ENCODE measurements at regions not wholly inside any gene's neighbourhood (a gene's known extent, or its start where the extent isn't known, plus 50 kb on each side); places are given as distances from the start of the nearest gene placed in this dataset.
"Not testable (repeated sequence)": the region's sequence is repeated elsewhere in the genome, so short reads cannot be mapped to it uniquely, and the experiment has no call there.

DNA sequence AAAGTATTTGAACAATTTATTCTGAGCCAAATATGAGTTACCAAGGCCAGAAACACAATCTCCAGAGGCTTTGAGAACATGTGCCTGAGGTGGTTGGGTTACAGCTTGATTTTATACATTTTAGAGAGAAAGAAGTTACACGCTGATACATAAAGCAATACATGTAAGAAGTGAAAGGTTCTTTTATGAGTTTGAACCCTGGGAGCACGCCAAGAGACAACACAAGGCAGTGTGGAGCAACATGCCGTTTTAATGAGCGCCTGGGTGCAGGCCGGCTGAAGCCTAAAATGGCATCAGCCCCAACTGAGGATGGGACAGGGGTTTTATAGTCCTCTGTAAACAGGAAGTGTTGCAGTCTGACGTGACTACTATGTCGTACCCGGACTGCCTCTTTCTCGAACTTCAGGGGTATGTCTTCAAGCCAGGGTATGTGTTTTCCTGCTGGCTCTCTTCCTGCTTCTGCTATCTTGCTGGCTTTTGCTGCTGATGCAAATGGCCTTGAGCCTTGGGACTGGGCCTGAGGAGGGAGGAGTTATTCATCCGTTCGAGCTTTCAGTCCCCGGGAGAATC, 193.7 kb downstream of the CYLC2 start:
- no peak for ATAC-seq (replicated peaks in 6 of 8)
- H3K4me3 ChIP-seq, result no peak overlapping the region
- 0 to 93% (median 86%) methylated on average over 2 to 9 of the region's 12 CpGs; no CpG with 5 or more reads in 1 of the 10 experiments for WGBS, 10 experiments

DNA sequence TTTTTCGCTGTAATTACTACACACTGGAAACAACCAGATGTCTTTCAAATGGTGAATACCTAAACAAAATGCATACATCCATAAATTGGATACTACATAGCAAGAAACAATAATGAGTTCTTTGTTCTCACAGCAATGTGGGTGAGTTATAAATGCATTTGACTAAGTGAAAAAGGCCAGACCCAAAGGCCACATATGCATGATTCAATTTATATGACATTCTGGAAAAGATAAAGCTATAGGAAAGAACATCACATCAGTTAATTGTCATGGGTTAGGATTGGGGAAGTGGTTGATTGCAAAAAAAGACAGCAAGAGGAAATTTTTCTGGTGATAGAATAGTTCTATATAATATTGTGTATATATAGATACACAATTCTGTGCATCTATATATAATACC, 198.9 kb downstream of the CYLC2 start:
- 0 to 100% (median 19%) methylated on average over 1 of the region's 1 CpG; no CpG with 5 or more reads in 4 of the 10 experiments for WGBS, 10 experiments
- in situ Hi-C loops (cut with MboI; ENCODE audit: low pct_unique_long_range_greater_than_20kb in 2 of 9, low sequenced_read_pairs in 9 of 9, unreplicated experiment in 9 of 9), result no loop called here
- no peaks in the 10 kb centered on the region for H3K4me1 ChIP-seq (replicated peaks in 1 of 2)
- H3K4me3 ChIP-seq, result no peak overlapping the region
- H3K27ac ChIP-seq, result no peak overlapping the region
- no peak for ATAC-seq (replicated peaks in 6 of 8)

More for the DNA sequence above, 193.7 kb downstream of the CYLC2 start:
- in situ Hi-C loops (cut with MboI; ENCODE audit: low pct_unique_long_range_greater_than_20kb in 2 of 9, low sequenced_read_pairs in 9 of 9, unreplicated experiment in 9 of 9), result no loop called here
- Histone ChIP-seq H3K27ac (no peak overlapping the region), H3K4me1 (replicated peaks in 1 of 2) (no peaks in the 10 kb centered on the region)

DNA sequence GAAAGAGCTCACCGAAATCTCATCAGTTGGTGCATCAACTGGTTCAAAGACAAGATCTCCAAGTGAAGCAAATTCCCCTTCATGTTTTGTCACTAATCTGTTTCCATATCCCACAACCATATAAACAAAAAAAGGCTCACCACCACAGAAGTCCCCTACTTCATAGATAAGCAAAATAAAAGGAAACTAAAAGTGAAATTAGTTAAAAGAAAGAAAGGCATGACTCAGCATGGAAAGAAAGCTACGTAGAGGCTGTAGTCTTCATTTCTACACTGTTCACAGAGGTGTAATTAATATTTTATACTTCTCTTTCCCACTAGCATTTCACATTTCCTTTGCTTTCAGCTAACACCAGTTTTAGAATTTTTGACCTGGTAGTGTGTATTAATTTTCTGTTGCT, 208.0 kb downstream of the CYLC2 start:
- Histone ChIP-seq H3K4me1 (replicated peaks in 1 of 2) (no peaks in the 10 kb centered on the region), H3K27ac (no peak overlapping the region), H3K4me3 (no peak overlapping the region)
- 17 to 100% (median 73%) methylated on average over 1 to 2 of the region's 2 CpGs; no CpG with 5 or more reads in 2 of the 10 experiments for WGBS, 10 experiments
- in situ Hi-C loops (cut with MboI; ENCODE audit: low pct_unique_long_range_greater_than_20kb in 2 of 9, low sequenced_read_pairs in 9 of 9, unreplicated experiment in 9 of 9), result no loop called here
- ATAC-seq (replicated peaks in 6 of 8), result no peak

DNA sequence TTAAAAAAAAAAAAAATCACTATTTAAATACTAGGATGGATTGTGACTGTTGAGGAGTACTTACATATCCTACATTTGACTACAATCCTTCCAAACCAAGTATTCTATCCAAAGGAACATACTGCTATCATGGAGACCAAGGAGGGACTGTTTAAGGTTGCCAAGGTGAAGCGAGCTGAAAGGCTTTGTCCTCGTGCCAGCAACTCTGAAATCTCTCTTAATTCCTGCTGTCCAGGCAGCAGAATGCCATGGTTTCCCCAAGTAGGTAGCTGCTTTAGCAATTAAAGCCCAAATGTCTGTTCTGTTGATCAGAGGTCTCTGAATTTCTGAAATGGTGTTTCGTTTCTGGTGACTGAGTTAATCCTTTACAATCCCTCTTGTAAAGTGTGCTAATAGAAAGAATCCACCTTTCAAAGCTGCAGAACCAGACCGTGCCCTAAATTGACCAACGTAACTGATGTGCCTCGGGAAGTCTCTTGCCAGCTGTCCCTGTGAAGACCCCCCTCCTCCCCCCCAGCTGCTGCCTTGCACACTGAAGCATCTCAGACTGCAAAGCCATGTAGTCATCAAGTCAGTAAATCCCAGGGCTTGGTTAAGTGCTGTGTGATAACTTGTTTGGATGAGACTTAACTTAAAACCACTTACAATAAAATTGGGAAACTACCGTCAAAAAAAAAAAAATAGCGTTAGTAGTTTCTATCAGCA, 210.9 kb downstream of the CYLC2 start:
- H3K27ac ChIP-seq; in situ Hi-C loops (cut with MboI; ENCODE audit: low pct_unique_long_range_greater_than_20kb in 2 of 9, low sequenced_read_pairs in 9 of 9, unreplicated experiment in 9 of 9); H3K4me1 ChIP-seq (replicated peaks in 1 of 2); H3K4me3 ChIP-seq: not testable (repeated sequence)
- 0 to 100% (median 82%) methylated on average over 2 of the region's 8 CpGs; no CpG with 5 or more reads in 4 of the 10 experiments for WGBS, 10 experiments
- peak in 2 of 8 experiments; percentile 4 to 41 for ATAC-seq (replicated peaks in 6 of 8)

DNA sequence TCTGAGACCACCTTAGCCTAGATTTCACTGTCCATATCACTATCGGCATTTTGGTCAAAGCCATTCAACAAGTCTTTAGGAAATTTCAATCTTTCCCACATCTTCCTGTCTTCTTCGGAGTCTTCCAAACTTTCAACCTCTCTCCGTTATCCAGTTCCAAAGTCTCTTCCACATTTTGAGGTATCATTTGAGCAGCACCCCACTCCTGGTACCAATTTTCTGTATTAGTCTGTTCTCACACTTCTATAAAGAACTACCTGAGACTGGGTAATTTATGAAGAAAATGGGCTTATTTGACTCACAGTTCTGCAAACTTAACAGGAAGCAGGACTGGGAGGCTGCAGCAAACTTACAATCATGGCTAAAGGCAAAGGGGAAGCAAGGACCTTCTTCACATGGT, 215.5 kb downstream of the CYLC2 start:
- 0 to 100% (median 73%) methylated on average over 1 to 3 of the region's 3 CpGs; no CpG with 5 or more reads in 2 of the 10 experiments for WGBS, 10 experiments
- peaks cover 4 to 8% of the 10 kb centered on the region in 2 donors for H3K4me1 ChIP-seq (replicated peaks in 1 of 2)

DNA sequence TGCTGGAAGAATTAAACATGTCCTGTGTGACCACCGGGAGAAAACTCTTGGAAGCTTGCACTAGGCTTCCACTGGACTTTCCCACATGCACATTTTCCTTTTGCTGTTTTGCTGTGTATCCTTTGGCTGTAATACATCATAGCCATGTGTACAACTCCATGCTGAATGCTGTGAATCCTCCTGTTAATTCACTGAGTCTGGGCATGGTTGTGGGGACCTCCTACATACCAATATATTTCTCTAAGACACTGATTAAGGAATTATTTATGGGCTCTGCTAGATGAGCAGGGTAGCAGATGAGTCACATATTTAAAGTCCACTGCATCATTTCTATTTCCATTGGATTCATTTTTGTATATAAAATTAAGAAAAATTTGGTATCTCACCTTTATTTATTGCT, 220.1 kb downstream of the CYLC2 start:
- peak in 4 of 8 experiments; percentile 99 to 100 (median 100) for ATAC-seq (replicated peaks in 6 of 8)
- Histone ChIP-seq H3K4me1 (replicated peaks in 1 of 2) (peaks cover 4 to 12% of the 10 kb centered on the region in 2 donors), H3K4me3 (no peak overlapping the region), H3K27ac (no peak overlapping the region)
- in situ Hi-C loops (cut with MboI; ENCODE audit: low pct_unique_long_range_greater_than_20kb in 2 of 9, low sequenced_read_pairs in 9 of 9, unreplicated experiment in 9 of 9), result no loop called here
- 0 to 100% (median 60%) methylated on average over 1 of the region's 1 CpG; no CpG with 5 or more reads in 3 of the 10 experiments for WGBS, 10 experiments

More for the DNA sequence above, 215.5 kb downstream of the CYLC2 start:
- Histone ChIP-seq H3K27ac (no peak overlapping the region), H3K4me3 (no peak overlapping the region)
- no peak for ATAC-seq (replicated peaks in 6 of 8)
- in situ Hi-C loops (cut with MboI; ENCODE audit: low pct_unique_long_range_greater_than_20kb in 2 of 9, low sequenced_read_pairs in 9 of 9, unreplicated experiment in 9 of 9), result no loop called here

DNA sequence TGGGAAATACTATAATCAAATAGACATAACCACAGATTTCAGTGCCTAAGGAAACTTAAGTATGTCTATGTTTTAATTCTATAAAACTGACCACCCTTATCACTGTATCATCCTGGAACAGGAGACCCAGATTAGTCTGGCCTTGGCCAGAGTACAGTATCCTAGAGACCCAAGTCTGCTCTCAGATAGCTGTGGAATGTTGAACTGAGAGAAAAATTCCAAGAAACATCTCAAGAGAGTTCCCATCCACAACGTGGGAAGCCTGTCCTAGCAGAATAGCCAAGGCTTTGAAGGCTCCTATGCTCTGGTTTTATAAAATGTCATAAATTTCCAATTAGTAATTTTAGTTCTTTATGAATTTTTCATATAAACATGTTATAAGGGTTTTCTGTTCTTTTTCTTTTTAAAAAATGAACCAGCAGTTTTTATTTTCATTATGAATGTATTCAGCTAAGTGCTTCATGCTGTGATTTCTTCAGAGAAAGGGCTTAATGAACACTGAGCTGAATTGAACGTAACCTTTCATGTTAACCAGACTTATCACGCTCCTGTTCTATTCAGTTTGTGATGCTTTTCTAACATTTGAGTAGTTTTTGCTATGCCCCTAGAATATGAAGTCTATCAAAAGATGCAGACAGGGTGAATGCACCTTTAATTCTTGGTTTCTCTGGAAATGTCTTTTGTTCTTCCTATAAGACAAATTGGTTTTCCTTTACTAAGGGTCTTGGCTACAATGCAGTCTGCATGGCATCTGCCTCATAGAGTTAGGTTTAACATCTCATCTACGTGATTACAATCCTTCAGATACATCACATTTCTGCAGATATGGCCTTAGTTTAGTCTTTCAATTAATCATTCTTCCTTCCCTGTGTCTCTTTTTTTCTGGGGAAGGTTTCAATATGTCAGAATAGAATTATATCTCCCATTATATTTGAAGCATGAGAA, 230.8 kb downstream of the CYLC2 start:
- Histone ChIP-seq H3K4me3 (no peak overlapping the region), H3K4me1 (replicated peaks in 1 of 2) (peaks cover 8 to 18% of the 10 kb centered on the region in 2 donors), H3K27ac (no peak overlapping the region)
- in situ Hi-C loops (cut with MboI; ENCODE audit: low pct_unique_long_range_greater_than_20kb in 2 of 9, low sequenced_read_pairs in 9 of 9, unreplicated experiment in 9 of 9), result no loop called here
- WGBS, 10 experiments, result 4 to 80% (median 44%) methylated on average over 1 to 4 of the region's 4 CpGs
- ATAC-seq (replicated peaks in 6 of 8), result peak in 4 of 8 experiments; percentile 76 to 88 (median 82)

DNA sequence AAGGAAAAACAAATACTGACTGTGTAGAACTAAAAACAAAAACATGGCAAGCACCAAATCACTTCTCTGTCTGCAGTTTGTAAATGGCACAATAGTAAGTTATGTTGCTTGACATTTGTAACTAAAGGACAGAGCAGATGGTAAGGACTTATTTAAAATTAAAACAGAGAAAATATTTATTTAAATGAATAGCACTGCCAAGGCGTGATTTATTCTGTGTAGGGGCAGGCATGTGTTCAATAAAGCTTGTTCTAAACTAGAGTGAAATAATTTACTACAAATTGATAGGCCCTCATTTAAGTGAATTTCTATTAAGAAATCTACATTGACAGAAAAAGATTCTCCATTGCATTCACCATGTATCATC, 231.5 kb downstream of the CYLC2 start:
- in situ Hi-C loops (cut with MboI; ENCODE audit: low pct_unique_long_range_greater_than_20kb in 2 of 9, low sequenced_read_pairs in 9 of 9, unreplicated experiment in 9 of 9), result no loop called here
- Histone ChIP-seq H3K27ac (no peak overlapping the region), H3K4me3 (no peak overlapping the region), H3K4me1 (replicated peaks in 1 of 2) (peaks cover 8 to 18% of the 10 kb centered on the region in 2 donors)
- 0 to 70% (median 36%) methylated on average over 1 of the region's 1 CpG; no CpG with 5 or more reads in 2 of the 10 experiments for WGBS, 10 experiments
- ATAC-seq (replicated peaks in 6 of 8), result peak in 4 of 8 experiments; percentile 72 to 90 (median 83)

DNA sequence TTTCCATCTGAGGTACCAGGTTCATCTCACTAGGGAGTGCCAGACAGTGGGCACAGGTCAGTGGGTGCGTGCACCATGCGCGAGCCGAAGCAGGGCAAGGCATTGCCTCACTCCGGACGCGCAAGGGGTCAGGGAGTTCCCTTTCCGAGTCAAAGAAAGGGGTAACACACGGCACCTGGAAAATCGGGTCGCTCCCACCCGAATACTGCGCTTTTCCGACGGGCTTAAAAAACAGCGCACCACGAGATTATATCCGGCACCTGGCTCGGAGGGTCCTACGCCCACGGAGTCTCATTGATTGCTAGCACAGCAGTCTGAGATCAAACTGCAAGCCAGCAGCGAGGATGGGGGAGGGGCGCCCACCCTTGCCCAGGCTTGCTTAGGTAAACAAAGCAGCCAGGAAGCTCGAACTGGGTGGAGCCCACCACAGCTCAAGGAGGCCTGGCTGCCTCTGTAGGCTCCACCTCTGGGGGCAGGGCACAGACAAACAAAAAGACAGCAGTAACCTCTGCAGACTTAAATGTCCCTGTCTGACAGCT, 242.5 kb downstream of the CYLC2 start:
- in situ Hi-C loops (cut with MboI; ENCODE audit: low pct_unique_long_range_greater_than_20kb in 2 of 9, low sequenced_read_pairs in 9 of 9, unreplicated experiment in 9 of 9); ATAC-seq (replicated peaks in 6 of 8); H3K4me3 ChIP-seq; H3K27ac ChIP-seq: not testable (repeated sequence)
- peaks cover 9 to 11% of the 10 kb centered on the region in 2 donors for H3K4me1 ChIP-seq (replicated peaks in 1 of 2)
- no CpG with 5 or more reads among the region's 24 CpGs for WGBS, 10 experiments

DNA sequence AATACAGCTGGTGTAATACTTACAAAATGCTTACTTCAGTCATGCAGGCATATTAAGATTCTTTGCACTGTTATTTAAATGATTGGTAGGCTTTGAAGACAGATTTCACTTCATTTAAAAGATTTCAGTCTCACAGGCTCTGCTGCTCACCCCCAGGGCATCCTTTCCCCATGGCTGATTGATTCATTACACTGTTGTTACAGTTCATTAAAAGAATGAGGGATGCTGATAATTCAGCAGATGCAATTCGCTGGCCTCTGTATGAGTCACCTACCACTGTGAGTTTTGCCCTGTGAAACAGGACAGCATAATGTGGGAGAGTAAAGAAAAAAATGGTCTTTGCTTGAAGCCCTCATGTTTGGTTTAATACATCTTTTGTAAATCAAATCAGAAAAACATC, 246.9 kb downstream of the CYLC2 start:
- peak; percentile 28 to 99 (median 91) for ATAC-seq (replicated peaks in 6 of 8)
- 0 to 33% (median 0%) methylated on average over 1 of the region's 1 CpG; no CpG with 5 or more reads in 3 of the 10 experiments for WGBS, 10 experiments
- peaks cover 10 to 18% of the 10 kb centered on the region in 2 donors for H3K4me1 ChIP-seq (replicated peaks in 1 of 2)
- H3K27ac ChIP-seq, result no peak overlapping the region
- in situ Hi-C loops (cut with MboI; ENCODE audit: low pct_unique_long_range_greater_than_20kb in 2 of 9, low sequenced_read_pairs in 9 of 9, unreplicated experiment in 9 of 9), result no loop called here
- H3K4me3 ChIP-seq, result no peak overlapping the region

DNA sequence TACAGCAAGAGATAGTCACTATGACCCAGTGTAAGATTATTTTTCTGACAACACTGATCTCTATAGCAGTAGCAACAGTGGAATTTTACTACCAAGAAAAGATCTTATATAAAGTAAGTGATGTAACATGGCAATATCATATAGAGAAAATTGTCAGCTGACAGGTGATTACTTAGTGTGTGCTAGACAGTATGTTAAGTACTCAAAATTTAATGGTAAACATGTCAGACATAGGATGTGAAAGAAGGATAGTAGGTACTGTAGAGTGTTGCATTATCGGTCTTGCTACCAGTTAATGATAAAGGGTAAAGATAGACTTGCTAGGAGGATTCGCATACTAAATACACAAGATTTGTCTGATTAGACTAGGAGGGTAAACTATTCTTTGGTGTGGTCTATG, 247.4 kb downstream of the CYLC2 start:
- H3K4me3 ChIP-seq, result no peak overlapping the region
- H3K4me1 ChIP-seq (replicated peaks in 1 of 2), result peaks cover 10 to 18% of the 10 kb centered on the region in 2 donors
- ATAC-seq (replicated peaks in 6 of 8), result peak in 4 of 8 experiments; percentile 24 to 38 (median 32)
- in situ Hi-C loops (cut with MboI; ENCODE audit: low pct_unique_long_range_greater_than_20kb in 2 of 9, low sequenced_read_pairs in 9 of 9, unreplicated experiment in 9 of 9), result no loop called here
- WGBS, 10 experiments, result 22 to 95% (median 83%) methylated on average over 1 to 2 of the region's 2 CpGs; no CpG with 5 or more reads in 1 of the 10 experiments
- H3K27ac ChIP-seq, result no peak overlapping the region

DNA sequence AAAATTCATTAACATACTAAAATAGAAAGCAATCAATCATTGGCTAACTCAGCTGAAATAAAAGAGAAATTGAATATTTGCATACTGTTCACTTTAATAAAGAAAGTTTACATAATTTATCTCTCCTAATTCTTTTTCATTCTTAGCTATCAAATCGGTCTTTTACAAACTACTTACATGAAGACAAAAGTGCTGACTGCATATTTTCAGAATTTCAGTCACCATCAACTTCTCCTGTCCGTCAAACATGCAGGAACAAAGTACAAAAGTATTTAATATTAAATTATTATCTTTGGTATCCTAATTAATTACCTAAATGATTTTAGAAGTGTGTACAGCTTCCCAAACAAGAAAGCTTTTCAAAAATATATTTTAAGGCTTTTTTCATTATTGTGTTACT, 248.4 kb downstream of the CYLC2 start:
- Histone ChIP-seq H3K27ac (no peak overlapping the region), H3K4me3 (no peak overlapping the region), H3K4me1 (replicated peaks in 1 of 2) (peaks cover 10 to 18% of the 10 kb centered on the region in 2 donors)
- ATAC-seq (replicated peaks in 6 of 8), result no peak
- 0 to 100% (median 10%) methylated on average over 1 to 2 of the region's 2 CpGs; no CpG with 5 or more reads in 1 of the 10 experiments for WGBS, 10 experiments
- in situ Hi-C loops (cut with MboI; ENCODE audit: low pct_unique_long_range_greater_than_20kb in 2 of 9, low sequenced_read_pairs in 9 of 9, unreplicated experiment in 9 of 9), result no loop called here
